Natural killer cell (primary cell): ENCODE measurements at regions not wholly inside any gene's neighbourhood (a gene's known extent, or its start where the extent isn't known, plus 50 kb on each side); places are given as distances from the start of the nearest gene placed in this dataset.

ENCODE experiments used
- ATAC-seq, 3 donors: fragments of 150-1000 bp in 2 of 3; fragments of 200-7000 bp in 1 of 3; cut with Tn5 transposase; 1 replicate in 1 of 3; 2 replicates in 2 of 3; pipeline ENCODE4 v1.10.0; 2021; ENCODE audit warnings: mild to moderate bottlenecking in 2 of 3, moderate library complexity in 2 of 3
- DNase-seq, 2 donors: peaks; one replicate each; pipeline versions ENCODE4 v3.0.0 to v3.0.0-alpha.2; 2013 to 2021; ENCODE audit warnings: mixed read lengths in 1 of 2
- H3K27ac ChIP-seq: one replicate; pipeline ENCODE4 v1.5.1; 2013; ENCODE audit warnings: mild to moderate bottlenecking, low read length
- H3K27me3 ChIP-seq: one replicate; pipeline ENCODE4 v1.6.1; 2013; ENCODE audit warnings: low read length; ENCODE audit not compliant: control insufficient read depth, insufficient read depth
- H3K36me3 ChIP-seq: one replicate; pipeline ENCODE4 v1.6.1; 2013; ENCODE audit warnings: low read length; ENCODE audit not compliant: control insufficient read depth, insufficient read depth
- H3K4me1 ChIP-seq: one replicate; pipeline ENCODE4 v1.6.1; 2013; ENCODE audit warnings: low read length; ENCODE audit not compliant: control insufficient read depth, insufficient read depth
- H3K4me3 ChIP-seq: one replicate; pipeline ENCODE4 v1.5.1; 2013; ENCODE audit warnings: low read length
- H3K9me3 ChIP-seq: one replicate; pipeline ENCODE4 v1.6.1; 2013; ENCODE audit warnings: low read length; ENCODE audit not compliant: control insufficient read depth, insufficient read depth
- H3K27ac Mint-ChIP-seq, 2 donors: one replicate each; pipeline ENCODE4 v1.8.0; 2022; ENCODE audit warnings: mild to moderate bottlenecking in 2 of 2, mixed read lengths in 2 of 2, moderate library complexity in 1 of 2
- H3K27me3 Mint-ChIP-seq, 2 donors: one replicate each; pipeline ENCODE4 v1.8.0; 2022; ENCODE audit warnings: low read depth in 2 of 2, mixed read lengths in 2 of 2
- H3K36me3 Mint-ChIP-seq: one replicate; pipeline ENCODE4 v1.8.0; 2022; ENCODE audit warnings: mixed read lengths
- H3K4me1 Mint-ChIP-seq, 2 donors: one replicate each; pipeline ENCODE4 v1.8.0; 2022; ENCODE audit warnings: mixed read lengths in 2 of 2
- H3K4me3 Mint-ChIP-seq: one replicate; pipeline ENCODE4 v1.8.0; 2022; ENCODE audit warnings: mild to moderate bottlenecking, moderate library complexity, mixed read lengths
- H3K9me3 Mint-ChIP-seq, 2 donors: one replicate each; pipeline ENCODE4 v1.8.0; 2022; ENCODE audit warnings: mixed read lengths in 2 of 2
- CTCF ChIP-seq: fragments of 200-600 bp; IDR thresholded peaks from one replicate; pipeline ENCODE4 v1.8.0; 2022; ENCODE audit warnings: antibody characterized with exemption
- WGBS: methylation state at CpG from one replicate; pipeline ENCODE4 v1.1.7; 2013; ENCODE audit warnings: missing lambda C conversion rate; ENCODE audit not compliant: insufficient coverage; 5-methylcytosine and 5-hydroxymethylcytosine counted together
- intact Hi-C: fragments of 100-400 bp; cut with micrococcal nuclease; formaldehyde crosslinking; loops from one replicate; pipeline ENCODE4 v1.14.2; 2022

DNA sequence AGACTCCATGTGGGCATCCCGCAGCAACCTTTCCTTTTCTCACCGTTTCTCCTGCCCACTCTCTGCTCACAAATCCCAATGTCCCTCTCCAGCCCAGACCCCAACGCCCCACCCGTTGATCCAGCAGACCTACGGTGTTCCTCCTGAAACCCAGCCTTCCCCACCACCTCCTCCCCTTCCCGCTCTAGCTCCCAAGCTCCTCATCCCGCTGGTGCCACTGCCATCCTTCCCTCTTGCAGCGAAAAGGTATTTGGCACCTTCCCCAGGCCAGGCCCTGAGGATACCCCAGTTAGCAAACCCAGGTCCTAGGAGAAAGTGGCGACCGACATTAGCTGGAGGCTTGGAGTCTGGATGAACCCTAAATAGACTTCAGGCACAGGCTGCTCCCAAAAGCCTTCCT is 84.0 kb upstream of the RTL6 start:
- Mint-ChIP-seq H3K27ac (no peak overlapping the region), H3K4me1 (peaks cover 5% of the 10 kb centered on the region in 2 donors), H3K36me3 (no peaks in the 10 kb centered on the region), H3K4me3 (no peak overlapping the region), H3K27me3 (peaks cover 36 to 50% of the 10 kb centered on the region in 2 donors), H3K9me3 (no peaks in the 10 kb centered on the region)
- intact Hi-C loops: no loop called here
- no peaks in the 10 kb centered on the region for H3K27me3 ChIP-seq
- peaks cover 5% of the 10 kb centered on the region for H3K4me1 ChIP-seq
- ATAC-seq: no peak
- peak in 1 of 2 donors; percentile 8 for DNase-seq
- H3K9me3 ChIP-seq: no peaks in the 10 kb centered on the region
- no peak for TF ChIP-seq CTCF
- H3K36me3 ChIP-seq: no peaks in the 10 kb centered on the region
- H3K27ac ChIP-seq: no peak overlapping the region
- 85% methylated on average over 10 of the region's 10 CpGs for WGBS
- H3K4me3 ChIP-seq: no peak overlapping the region

GRCh38 chr22:44581096-44581435 is 83.0 kb upstream of the RTL6 start:
- no peak for TF ChIP-seq CTCF
- Histone ChIP-seq H3K4me3 (no peak overlapping the region), H3K27ac (no peak overlapping the region), H3K36me3 (no peaks in the 10 kb centered on the region), H3K9me3 (no peaks in the 10 kb centered on the region), H3K4me1 (no peaks in the 10 kb centered on the region), H3K27me3 (no peaks in the 10 kb centered on the region)
- DNase-seq: no peak
- intact Hi-C loops: no loop called here
- no peaks in the 10 kb centered on the region for H3K36me3 Mint-ChIP-seq
- ATAC-seq: no peak
- no peaks in the 10 kb centered on the region for H3K9me3 Mint-ChIP-seq
- no peak overlapping the region for H3K27ac Mint-ChIP-seq
- H3K4me1 Mint-ChIP-seq: no peaks in the 10 kb centered on the region
- 90% methylated on average over 12 of the region's 12 CpGs for WGBS
- H3K4me3 Mint-ChIP-seq: no peak overlapping the region
- H3K27me3 Mint-ChIP-seq: peaks cover 32 to 45% of the 10 kb centered on the region in 2 donors

DNA sequence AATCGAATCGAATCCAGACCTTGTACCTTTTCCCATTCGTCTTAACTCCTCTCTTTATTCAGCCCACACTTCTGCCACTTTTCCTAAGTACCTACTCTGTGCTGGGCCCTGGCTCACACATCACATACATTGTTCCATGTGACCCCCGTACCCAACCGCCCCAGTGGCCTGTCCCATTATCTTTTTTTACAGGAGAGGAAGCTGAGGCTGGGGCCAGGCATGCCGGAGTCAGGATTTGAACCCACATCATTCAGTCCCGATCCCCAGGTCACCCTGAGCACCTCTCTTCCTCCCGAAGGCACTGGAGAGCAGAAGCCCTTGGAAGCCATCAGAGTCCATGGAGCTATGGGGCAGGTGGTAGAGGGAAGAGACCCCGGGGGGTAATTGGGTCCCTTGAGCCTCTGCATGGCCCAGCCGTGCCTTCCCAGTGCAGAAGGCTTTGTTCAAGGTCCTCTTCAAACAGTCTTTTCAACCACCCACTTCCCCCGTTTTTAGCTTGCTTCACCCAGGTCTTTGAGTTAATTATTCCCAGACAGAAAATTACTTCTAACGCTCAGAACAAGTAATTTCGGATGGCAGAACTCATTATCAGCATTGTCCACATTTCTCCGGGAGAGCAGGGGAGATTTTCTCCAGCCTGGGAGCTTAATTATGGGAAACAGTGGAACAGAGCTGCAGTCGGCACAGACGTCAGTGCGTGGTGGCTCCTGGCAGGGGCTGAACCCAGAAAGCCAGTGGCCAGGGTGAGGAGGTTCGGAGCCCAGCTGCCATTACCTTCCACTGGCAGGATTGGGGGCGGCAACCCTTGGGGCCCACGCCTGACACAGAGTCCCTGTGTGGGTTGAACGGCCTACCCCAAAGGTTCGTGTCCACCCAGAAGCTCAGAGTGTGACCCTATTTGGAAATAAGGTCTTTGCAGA is 82.4 kb upstream of the RTL6 start:
- H3K27ac ChIP-seq: no peak overlapping the region
- Mint-ChIP-seq H3K9me3 (no peaks in the 10 kb centered on the region), H3K27ac (no peak overlapping the region), H3K36me3 (no peaks in the 10 kb centered on the region), H3K4me1 (no peaks in the 10 kb centered on the region), H3K27me3 (peaks cover 31 to 40% of the 10 kb centered on the region in 2 donors), H3K4me3 (no peak overlapping the region)
- H3K27me3 ChIP-seq: no peaks in the 10 kb centered on the region
- TF ChIP-seq CTCF: no peak
- H3K4me1 ChIP-seq: no peaks in the 10 kb centered on the region
- 83% methylated on average over 22 of the region's 22 CpGs for WGBS
- intact Hi-C loops: no loop called here
- no peaks in the 10 kb centered on the region for H3K36me3 ChIP-seq
- no peaks in the 10 kb centered on the region for H3K9me3 ChIP-seq
- ATAC-seq (no peak), DNase-seq (peak in 1 of 2 donors; percentile 9)
- H3K4me3 ChIP-seq: no peak overlapping the region
